CD4-positive, alpha-beta T cell treated with Interleukin-15 for 4 hours (primary cell): ENCODE measurements at regions not wholly inside any gene's neighbourhood (a gene's known extent, or its start where the extent isn't known, plus 50 kb on each side); places are given as distances from the start of the nearest gene placed in this dataset.
"Not testable (repeated sequence)": the region's sequence is repeated elsewhere in the genome, so short reads cannot be mapped to it uniquely, and the experiment has no call there.

Experiments
- DNase-seq: peaks from one replicate; pipeline ENCODE4 v3.0.0-alpha.2; 2020; ENCODE audit warnings: low spot score

- DNase-seq = no peak
Measured at GRCh38 chr6:28768187-28768913, 155.4 kb downstream of the TRIM27 start.

GRCh38 chr6:28769626-28770402 is 154.0 kb downstream of the TRIM27 start:
- no peak for DNase-seq

DNA sequence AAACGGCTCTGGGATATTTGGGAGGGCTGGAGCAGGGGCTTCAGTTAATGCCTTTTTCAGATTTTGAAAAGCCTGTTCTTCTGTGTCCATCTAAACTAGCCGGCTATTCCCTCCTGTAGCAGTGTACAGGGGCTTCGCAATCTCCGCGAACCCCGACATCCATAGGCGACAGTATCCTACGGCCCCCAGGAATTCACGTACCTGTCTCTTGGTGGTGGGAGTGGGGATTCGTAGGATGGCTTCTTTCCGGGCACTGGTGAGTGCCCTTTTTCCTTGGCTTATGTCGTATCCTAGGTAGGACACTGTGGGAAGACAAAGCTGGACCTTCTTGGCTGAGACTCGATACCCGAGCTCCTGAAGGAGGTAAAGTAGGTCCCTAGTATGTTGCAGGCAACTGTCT is 153.1 kb downstream of the TRIM27 start:
- DNase-seq = no peak

DNA sequence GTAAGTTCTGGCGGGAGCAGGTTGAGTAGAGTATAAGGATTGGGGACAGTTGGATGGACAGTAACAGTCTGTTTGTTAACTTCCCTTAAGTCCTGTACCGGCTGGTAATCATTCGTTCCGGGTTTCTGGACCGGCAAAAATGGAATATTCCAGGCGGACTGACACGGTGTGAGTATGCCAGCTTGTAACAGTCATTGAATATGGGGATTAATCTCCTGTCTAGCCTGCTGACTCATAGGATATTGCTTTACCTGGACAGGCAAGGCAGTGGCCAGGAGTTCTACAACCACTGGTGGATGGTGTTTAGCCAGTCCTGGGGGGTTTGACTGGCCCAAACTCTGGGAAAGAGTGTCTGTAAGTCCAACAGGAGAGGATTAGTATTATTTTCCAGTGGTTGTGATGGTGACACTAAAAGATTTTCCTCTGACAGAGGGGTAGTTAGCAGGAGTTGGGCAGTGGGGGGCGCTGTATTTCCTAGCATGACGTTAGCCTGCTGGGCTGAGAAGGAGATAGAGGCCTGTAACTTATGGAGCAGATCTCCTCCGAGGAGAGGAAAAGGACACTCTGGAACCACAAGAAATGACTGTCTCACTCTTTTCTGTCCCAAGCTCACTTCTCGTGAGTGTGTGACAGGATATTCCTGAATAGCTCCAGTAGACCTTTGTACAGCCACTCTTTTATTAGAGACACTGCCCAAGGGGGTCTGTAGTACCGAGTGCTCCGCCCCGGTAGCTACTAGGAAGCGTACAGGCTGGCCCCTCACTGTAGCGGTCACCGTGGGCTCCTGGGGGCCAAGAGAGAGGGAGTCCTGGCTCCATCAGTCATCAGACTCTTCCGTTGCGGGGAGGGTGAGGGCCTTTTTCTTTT is 152.2 kb downstream of the TRIM27 start:
- DNase-seq = no peak

DNA sequence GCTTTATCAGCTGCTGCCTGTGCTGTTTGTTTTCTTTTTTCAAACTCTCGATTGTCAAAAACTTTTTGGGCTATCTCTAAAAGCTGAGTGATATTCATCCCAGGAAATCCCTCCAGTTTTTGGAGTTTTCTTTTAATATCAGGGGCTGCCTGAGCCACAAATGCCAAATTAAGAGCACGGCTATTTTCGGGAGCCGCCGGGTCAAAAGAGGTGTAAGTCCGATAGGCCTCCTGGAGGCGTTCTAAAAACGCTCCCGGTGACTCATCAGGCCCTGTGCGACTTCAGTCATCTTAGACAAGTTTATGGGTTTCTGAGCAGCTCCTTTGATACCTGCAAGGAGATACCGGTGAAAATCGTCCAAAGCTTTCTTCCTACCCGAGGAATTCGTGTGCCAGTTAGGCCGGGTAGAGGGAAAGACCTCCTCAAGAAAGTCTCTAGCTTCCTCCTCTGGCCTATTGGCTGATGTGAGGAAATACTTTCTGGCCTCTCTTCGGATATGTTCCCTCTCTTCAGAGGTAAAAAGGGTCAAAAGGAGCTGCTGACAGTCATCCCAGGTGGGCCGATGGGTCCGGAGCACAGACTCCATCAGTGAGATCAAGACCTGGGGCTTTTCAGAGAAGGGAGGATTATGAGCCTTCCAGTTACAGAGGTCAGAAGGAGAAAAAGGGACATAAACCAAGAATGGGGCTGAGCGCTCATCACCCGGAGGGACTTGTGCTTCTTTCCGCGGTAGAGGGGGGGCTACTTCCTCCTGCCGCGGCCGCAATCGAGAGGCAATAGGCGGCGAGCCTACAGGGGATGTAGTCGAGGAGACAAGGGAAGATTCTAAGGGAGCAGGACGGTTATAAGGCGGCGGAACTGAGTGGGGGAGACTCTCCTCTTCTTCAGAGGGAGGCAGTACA is 151.1 kb downstream of the TRIM27 start:
- DNase-seq = no peak

- no peak for DNase-seq
Measured at GRCh38 chr6:28774292-28775051, 149.3 kb downstream of the TRIM27 start.

- no peak for DNase-seq
Measured at GRCh38 chr6:28775052-28775376, 148.8 kb downstream of the TRIM27 start.

DNA sequence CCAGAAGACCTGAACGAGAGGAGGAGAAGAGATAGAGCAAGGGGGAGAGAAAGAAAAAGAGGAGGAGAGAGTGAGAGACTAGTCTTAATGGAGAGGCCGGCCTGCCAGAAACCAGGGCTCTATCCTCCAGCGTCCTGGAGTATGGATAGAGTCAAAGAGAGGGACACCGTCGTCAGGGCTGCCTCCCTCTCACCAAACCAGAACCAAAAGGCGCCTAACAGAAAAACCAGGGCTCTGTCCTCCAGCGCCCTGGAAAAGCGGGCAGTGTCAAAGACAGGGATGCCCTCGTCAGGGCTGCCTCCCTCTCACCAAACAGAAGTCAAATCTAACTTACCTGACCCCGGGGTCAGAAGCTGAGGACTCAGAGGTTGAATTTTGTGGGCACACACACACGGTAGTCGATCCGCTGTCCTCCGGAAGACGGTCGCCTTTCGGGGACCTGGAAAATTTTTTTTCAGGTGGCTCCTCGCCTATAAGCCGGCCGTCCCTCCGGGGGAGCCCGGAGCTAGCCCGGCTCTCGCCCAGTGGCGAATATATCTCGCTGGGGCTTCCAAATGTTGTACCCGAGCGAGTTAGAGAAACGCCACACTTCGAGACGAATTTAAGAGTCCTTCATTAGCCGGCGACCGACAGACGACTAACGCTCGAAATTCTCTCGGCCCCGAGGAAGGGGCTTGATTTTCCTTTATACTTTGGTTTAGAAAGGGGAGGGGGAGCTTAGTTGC is 148.2 kb downstream of the TRIM27 start:
- no peak for DNase-seq

GRCh38 chr6:28776269-28777146 is 147.3 kb downstream of the TRIM27 start:
- DNase-seq = no peak

GRCh38 chr6:28777147-28777461 is 146.7 kb downstream of the TRIM27 start:
- no peak for DNase-seq

DNA sequence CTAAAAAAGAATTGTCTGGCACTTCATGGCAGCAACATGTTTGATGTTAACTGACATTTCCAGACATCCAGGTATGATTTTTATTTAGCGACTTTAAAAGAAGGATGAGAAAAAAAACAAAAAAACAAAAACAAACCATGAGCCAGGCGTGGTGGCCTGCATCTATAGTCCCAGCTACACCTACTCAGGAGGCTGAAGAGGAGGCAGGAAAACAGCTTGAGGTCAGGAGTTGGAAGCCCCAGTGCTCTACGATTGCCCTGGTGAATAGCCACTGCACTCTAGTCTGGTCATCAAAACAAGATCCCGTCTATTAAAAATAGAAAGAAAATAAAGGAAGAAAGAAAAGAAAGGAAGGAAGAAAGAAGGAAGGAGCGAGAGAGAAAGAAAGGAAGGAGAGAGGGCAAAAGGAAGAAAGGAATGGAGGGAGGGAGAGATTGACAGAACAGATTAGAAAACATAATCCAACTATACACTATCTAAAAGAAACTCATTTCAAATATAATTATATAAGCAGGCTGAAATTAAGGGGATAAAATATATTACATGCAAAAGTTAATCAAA is 141.6 kb downstream of the TRIM27 start:
- no peak for DNase-seq

- DNase-seq = no peak
Measured at GRCh38 chr6:28785962-28786679, 137.7 kb downstream of the TRIM27 start.

GRCh38 chr6:28789553-28790083 is 134.2 kb downstream of the TRIM27 start:
- DNase-seq = no peak

GRCh38 chr6:28791002-28791383 is 132.8 kb downstream of the TRIM27 start:
- DNase-seq = no peak

DNA sequence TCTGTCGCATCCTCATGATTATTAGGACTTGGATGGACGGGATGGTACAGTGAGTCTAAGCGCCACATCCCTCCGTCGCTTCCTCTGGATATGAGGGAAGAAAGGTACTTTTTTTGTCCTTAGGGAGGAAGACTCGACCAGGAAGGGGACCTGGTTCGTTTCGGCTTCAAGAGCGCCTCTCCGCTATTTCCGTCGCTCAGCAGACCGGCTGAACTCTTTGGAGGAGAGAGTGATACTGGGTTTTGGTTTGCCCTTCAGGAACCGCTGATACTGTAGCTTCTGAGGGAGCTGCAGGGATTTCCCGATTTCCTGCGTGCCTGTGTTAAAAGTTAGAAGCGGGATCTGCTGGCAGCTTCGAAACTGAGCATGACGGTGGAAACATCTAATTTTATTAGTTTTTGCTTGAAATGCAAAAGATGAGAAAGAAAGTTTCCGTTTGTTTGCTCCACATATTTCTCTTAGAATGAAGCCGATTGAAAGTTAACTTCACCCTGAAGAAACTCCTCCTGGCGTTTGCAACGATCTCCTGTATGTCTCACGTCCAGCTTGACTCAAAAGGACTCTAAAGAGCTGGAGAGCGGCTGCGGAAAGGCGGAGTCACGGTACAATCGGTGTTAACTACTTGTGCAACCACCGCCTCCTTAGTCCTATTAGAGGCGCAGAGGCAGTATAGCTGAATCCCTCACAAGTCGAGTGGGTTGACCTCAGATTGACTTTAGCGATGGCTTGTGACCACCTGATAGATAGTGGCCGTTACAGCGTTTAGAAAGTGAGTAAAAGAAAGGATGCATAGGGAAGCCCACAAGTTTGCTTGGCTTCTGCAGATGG is 129.4 kb downstream of the TRIM27 start:
- no peak for DNase-seq

DNA sequence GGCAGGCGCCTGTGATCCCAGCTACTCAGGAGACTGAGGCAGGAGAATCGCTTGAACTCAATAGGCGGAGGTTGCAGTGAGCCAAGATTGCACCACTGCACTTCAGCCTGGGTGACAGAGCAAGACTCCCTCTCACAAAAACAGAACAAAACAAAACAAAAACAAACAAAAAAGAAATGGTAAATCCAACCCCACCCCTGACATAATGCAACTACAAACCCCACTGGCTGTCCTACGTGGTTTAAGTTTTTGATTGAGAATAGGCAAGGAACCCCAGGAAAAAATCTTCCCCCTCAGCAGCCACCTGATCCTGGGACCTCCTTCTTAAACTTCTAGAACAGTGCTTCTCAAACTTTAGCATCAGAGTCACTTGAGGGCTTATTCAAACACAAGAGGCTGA is 123.1 kb downstream of the TRIM27 start:
- not testable (repeated sequence) for DNase-seq
